ENCODE measurements at regions not wholly inside any gene's neighbourhood (a gene's known extent, or its start where the extent isn't known, plus 50 kb on each side); places are given as distances from the start of the nearest gene placed in this dataset.

DNA sequence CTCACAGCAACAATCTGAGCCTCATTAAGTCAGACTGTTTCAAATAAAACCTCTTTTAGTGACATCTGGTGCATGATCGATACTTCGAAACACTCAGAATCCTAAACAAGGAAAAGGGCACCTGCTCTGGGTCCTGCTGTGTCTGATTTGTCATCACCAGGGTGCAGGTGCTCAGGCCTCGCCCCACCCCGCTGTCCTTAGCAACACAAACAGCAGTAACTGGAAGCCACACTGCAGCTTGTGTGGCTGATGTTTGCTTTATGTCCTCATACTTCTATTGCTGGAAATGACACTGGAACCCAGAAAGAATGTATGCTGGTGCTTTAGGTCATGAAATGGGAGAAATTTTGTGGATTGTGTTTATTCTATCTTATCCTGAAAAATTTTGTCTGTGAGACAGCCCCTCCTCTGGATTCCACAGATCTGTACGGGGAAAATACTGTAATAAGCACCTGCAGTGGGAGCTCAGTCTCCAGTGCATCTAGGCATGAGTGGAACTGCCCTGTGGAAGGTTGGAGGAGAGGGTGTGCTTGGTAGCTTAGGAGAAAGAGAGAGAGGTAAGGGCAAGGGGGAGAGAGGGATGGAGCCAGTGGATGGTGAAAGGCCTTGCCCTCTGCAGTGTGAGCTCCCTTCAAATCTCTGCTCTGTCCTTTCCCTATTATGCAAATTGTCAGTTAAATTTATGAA is 284.2 kb downstream of the SMARCA2 start:
- TF ChIP-seq CTCF (IDR thresholded peaks at IDR 0.05), result no peak
- Histone ChIP-seq H3K27ac (no peak overlapping the region), H3K4me3 (ENCODE audit: low read depth, low read length) (no peak overlapping the region), H3K9ac (no peak overlapping the region), H3K4me2 (ENCODE audit: low read length) (no peak overlapping the region), H2AFZ (no peak overlapping the region), H3K27me3 (ENCODE audit: control insufficient read depth, insufficient read depth, low read length) (no peaks in the 10 kb centered on the region), H3K79me2 (no peaks in the 10 kb centered on the region), H3K4me1 (no peaks in the 10 kb centered on the region), H3K36me3 (ENCODE audit: control insufficient read depth, insufficient read depth, low read length) (no peaks in the 10 kb centered on the region), H3K9me3 (ENCODE audit: control insufficient read depth, low read length) (no peaks in the 10 kb centered on the region)

DNA sequence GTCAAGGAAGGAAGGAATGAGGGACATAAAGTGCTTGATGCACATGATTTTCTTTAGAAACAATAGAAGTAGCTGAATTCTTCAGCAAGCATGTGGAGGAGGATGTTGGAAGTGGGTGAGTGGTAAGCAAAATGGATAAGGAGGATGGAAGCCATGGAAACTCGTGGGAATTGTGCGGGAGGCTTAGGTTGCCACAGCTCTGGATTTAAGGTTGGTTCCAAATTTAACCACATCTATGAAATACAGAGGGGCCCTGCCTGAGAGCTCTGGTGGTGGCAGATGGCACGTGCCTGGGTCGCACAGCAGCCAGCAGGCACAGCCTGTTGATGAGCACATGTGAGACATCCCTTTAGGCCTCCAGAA is 284.7 kb downstream of the SMARCA2 start:
- no peak for TF ChIP-seq CTCF (IDR thresholded peaks at IDR 0.05)
- H2AFZ ChIP-seq, result no peak overlapping the region
- H3K9ac ChIP-seq, result no peak overlapping the region
- no peak overlapping the region for H3K4me3 ChIP-seq (ENCODE audit: low read depth, low read length)
- no peak overlapping the region for H3K27ac ChIP-seq
- no peaks in the 10 kb centered on the region for H3K9me3 ChIP-seq (ENCODE audit: control insufficient read depth, low read length)
- H3K27me3 ChIP-seq (ENCODE audit: control insufficient read depth, insufficient read depth, low read length), result no peaks in the 10 kb centered on the region
- no peaks in the 10 kb centered on the region for H3K79me2 ChIP-seq
- H3K36me3 ChIP-seq (ENCODE audit: control insufficient read depth, insufficient read depth, low read length), result no peaks in the 10 kb centered on the region
- no peaks in the 10 kb centered on the region for H3K4me1 ChIP-seq
- H3K4me2 ChIP-seq (ENCODE audit: low read length), result no peak overlapping the region

- Histone ChIP-seq H3K4me2 (ENCODE audit: low read length) (no peak overlapping the region), H3K9me3 (ENCODE audit: control insufficient read depth, low read length) (no peaks in the 10 kb centered on the region), H3K4me3 (ENCODE audit: low read depth, low read length) (no peak overlapping the region), H2AFZ (no peak overlapping the region), H3K9ac (no peak overlapping the region), H3K27me3 (ENCODE audit: control insufficient read depth, insufficient read depth, low read length) (no peaks in the 10 kb centered on the region), H3K4me1 (no peaks in the 10 kb centered on the region), H3K27ac (no peak overlapping the region), H3K36me3 (ENCODE audit: control insufficient read depth, insufficient read depth, low read length) (no peaks in the 10 kb centered on the region), H3K79me2 (no peaks in the 10 kb centered on the region)
- TF ChIP-seq CTCF (IDR thresholded peaks at IDR 0.05), result no peak
Observed at GRCh38 chr9:2300325-2300724, 285.2 kb downstream of the SMARCA2 start.

- Histone ChIP-seq H3K4me2 (ENCODE audit: low read length) (no peak overlapping the region), H2AFZ (no peak overlapping the region), H3K27ac (no peak overlapping the region), H3K79me2 (no peaks in the 10 kb centered on the region), H3K27me3 (ENCODE audit: control insufficient read depth, insufficient read depth, low read length) (no peaks in the 10 kb centered on the region), H3K36me3 (ENCODE audit: control insufficient read depth, insufficient read depth, low read length) (no peaks in the 10 kb centered on the region), H3K9me3 (ENCODE audit: control insufficient read depth, low read length) (no peaks in the 10 kb centered on the region), H3K4me1 (no peaks in the 10 kb centered on the region), H3K4me3 (ENCODE audit: low read depth, low read length) (no peak overlapping the region), H3K9ac (no peak overlapping the region)
- TF ChIP-seq CTCF (IDR thresholded peaks at IDR 0.05), result no peak
Observed at GRCh38 chr9:2302606-2303005, 287.5 kb downstream of the SMARCA2 start.

DNA sequence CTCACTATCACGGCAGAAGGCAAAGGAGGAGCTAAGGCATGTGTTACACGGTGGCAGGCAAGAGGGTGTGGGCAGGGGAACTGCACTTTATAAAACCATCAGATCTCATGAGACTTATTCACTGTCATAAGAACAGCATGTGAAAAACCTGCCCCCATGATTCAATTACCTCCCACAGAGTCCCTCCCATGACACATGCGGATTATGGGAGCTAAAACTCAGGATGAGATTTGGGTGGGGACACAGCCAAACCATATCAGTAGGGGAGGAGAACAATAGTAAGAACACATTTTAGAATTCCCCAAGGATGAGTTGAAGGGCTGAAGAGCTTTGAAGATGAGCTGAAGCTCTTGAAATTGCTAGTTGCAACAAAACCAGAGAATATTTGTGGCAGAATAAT is 287.9 kb downstream of the SMARCA2 start:
- no peak for TF ChIP-seq CTCF (IDR thresholded peaks at IDR 0.05)
- H3K27ac ChIP-seq, result no peak overlapping the region

More for the DNA sequence above, 287.9 kb downstream of the SMARCA2 start:
- no peaks in the 10 kb centered on the region for H3K79me2 ChIP-seq
- H3K4me2 ChIP-seq (ENCODE audit: low read length), result no peak overlapping the region
- no peaks in the 10 kb centered on the region for H3K9me3 ChIP-seq (ENCODE audit: control insufficient read depth, low read length)
- H3K27me3 ChIP-seq (ENCODE audit: control insufficient read depth, insufficient read depth, low read length), result no peaks in the 10 kb centered on the region
- H3K9ac ChIP-seq, result no peak overlapping the region
- H3K4me1 ChIP-seq, result no peaks in the 10 kb centered on the region
- H2AFZ ChIP-seq, result no peak overlapping the region
- no peaks in the 10 kb centered on the region for H3K36me3 ChIP-seq (ENCODE audit: control insufficient read depth, insufficient read depth, low read length)
- no peak overlapping the region for H3K4me3 ChIP-seq (ENCODE audit: low read depth, low read length)

Data from parathyroid adenoma (tissue), 2 donors.